BE2C (cell line): ENCODE measurements at regions not wholly inside any gene's neighbourhood (a gene's known extent, or its start where the extent isn't known, plus 50 kb on each side); places are given as distances from the start of the nearest gene placed in this dataset.

Experiments used
- DNase-seq: peaks from one replicate; pipeline ENCODE4 v3.0.0-alpha.2; 2020
- H3K27me3 ChIP-seq: fragments of 250-450 bp; sonication (Bioruptor Pico); 2 replicates; pipeline ENCODE4 v1.5.1; 2020; ENCODE audit warnings: mild to moderate bottlenecking
- H3K36me3 ChIP-seq: fragments of 250-450 bp; sonication (Bioruptor Pico); 2 replicates; pipeline ENCODE4 v1.5.1; 2020; ENCODE audit warnings: mild to moderate bottlenecking
- H3K4me1 ChIP-seq: fragments of 250-450 bp; sonication (Bioruptor Pico); 2 replicates; pipeline ENCODE4 v1.5.1; 2020
- H3K4me3 ChIP-seq: 2 replicates; pipeline ENCODE4 v1.5.1; 2011; ENCODE audit warnings: low read depth, low read length
- H3K9me3 ChIP-seq: fragments of 250-450 bp; sonication (Bioruptor Pico); 2 replicates; pipeline ENCODE4 v1.5.1; 2020
- TF ChIP-seq, protein P1 (sequence below): IDR thresholded peaks from 2 replicates; pipeline ENCODE4 v1.5.1; 2012; ENCODE audit warnings: mild to moderate bottlenecking, low read depth, low read length

DNA sequence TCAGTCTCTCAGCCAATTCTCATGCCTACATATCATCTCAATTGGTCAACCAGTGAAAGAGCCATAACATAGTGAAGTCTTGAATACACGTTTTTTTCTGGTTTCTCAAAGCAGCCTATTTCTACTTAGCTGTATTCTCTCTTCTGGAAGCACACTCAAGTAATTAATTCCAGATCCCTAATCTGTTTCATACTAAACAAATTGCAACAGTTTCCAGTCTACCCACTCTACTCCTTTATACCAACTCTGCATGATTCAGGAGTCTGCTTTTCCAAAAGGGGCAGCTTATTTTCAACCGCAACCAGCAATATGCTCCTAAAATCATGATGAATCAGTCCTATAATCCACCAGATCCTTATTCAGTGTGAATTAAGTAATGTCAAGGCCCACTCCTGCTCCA is 211.7 kb downstream of the TLE1 start:
- Histone ChIP-seq H3K4me1 (no peaks in the 10 kb centered on the region), H3K27me3 (no peaks in the 10 kb centered on the region), H3K4me3 (no peak overlapping the region), H3K36me3 (no peaks in the 10 kb centered on the region), H3K9me3 (no peaks in the 10 kb centered on the region)
- no peak for DNase-seq
- TF ChIP-seq, protein P1, sequence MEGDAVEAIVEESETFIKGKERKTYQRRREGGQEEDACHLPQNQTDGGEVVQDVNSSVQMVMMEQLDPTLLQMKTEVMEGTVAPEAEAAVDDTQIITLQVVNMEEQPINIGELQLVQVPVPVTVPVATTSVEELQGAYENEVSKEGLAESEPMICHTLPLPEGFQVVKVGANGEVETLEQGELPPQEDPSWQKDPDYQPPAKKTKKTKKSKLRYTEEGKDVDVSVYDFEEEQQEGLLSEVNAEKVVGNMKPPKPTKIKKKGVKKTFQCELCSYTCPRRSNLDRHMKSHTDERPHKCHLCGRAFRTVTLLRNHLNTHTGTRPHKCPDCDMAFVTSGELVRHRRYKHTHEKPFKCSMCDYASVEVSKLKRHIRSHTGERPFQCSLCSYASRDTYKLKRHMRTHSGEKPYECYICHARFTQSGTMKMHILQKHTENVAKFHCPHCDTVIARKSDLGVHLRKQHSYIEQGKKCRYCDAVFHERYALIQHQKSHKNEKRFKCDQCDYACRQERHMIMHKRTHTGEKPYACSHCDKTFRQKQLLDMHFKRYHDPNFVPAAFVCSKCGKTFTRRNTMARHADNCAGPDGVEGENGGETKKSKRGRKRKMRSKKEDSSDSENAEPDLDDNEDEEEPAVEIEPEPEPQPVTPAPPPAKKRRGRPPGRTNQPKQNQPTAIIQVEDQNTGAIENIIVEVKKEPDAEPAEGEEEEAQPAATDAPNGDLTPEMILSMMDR = no peak

DNA sequence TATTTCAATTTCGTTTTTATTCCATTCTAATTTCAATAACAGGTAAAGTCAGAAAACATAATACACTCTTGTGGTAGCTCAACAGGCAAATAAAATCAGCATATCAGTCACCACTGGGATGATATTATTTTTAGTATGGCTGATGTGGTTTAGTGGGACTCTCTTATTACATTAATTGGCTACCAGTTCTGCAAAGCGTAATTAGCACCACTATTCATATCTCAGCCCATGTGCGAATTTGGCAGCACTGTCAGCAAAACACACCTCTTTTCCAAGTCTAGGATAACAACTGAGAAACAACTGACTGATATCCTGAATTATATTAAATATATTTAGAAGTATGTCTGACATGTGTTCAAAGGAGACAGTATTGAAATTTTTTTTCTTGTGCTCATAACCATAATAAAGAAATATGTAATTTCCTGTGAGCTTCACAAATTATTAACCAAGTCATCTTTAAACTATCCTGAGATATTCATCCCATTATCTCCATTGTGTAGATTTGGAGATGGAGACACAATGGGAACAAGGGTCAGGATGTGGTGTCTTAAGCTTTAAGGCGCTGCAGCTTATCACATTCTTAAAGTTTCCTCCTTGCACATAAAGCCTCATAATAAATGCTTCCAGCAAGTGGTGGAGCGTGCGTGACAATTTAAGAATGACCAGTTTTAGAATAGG is 212.4 kb downstream of the TLE1 start:
- TF ChIP-seq, protein P1 = no peak
- H3K4me1 ChIP-seq = no peaks in the 10 kb centered on the region

DNA sequence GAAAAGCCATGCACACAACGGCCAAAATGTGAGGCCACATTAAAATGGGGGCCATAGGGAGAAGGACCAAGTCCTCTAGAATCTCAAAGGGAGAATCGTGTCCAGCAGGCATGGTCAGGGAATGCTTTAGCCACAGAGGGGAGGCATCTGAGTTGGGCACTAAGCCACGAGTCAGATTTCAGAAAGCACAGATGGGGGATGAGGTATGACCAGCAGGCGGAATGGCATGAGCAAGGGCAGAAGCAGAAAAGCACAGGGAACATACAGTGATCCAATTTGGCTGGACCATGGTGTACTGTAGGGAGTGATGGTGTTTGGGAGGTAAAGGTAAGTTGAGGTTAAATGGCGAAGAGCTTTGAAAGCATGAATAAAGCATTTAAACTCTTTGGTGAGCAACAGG is 214.6 kb downstream of the TLE1 start:
- TF ChIP-seq, protein P1 = no peak

More for the DNA sequence above, 212.4 kb downstream of the TLE1 start:
- H3K36me3 ChIP-seq = no peaks in the 10 kb centered on the region
- no peak overlapping the region for H3K4me3 ChIP-seq
- H3K9me3 ChIP-seq = no peaks in the 10 kb centered on the region
- no peak for DNase-seq
- H3K27me3 ChIP-seq = no peaks in the 10 kb centered on the region

DNA sequence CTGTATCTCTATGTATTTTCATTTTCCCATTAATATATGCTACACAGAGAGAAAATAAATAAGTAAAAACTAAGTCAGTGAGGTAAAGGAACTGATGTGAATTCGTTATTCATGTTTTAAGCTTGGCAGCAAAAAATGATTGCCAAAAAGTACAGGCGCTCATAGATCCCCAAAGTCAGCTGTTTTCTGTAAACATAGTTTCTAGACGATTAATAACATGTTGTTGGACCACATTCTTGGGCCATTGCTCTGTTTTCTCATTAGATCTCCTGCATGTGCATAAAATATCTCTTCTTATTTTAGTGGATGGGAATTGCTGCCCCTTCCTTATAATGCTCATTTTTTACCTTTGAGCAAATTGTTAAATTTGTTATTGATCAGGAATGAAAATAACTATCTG is 215.2 kb downstream of the TLE1 start:
- no peaks in the 10 kb centered on the region for H3K36me3 ChIP-seq
- no peak overlapping the region for H3K4me3 ChIP-seq
- TF ChIP-seq, protein P1 = no peak
- DNase-seq = no peak
- no peaks in the 10 kb centered on the region; the same call in 1 of the 2 replicates for H3K4me1 ChIP-seq
- no peaks in the 10 kb centered on the region for H3K9me3 ChIP-seq
- H3K27me3 ChIP-seq = no peaks in the 10 kb centered on the region

More for the DNA sequence above, 214.6 kb downstream of the TLE1 start:
- no peak overlapping the region for H3K4me3 ChIP-seq
- no peaks in the 10 kb centered on the region for H3K9me3 ChIP-seq
- H3K27me3 ChIP-seq = no peaks in the 10 kb centered on the region
- no peaks in the 10 kb centered on the region; the same call in 1 of the 2 replicates for H3K4me1 ChIP-seq
- no peak for DNase-seq
- no peaks in the 10 kb centered on the region for H3K36me3 ChIP-seq

DNA sequence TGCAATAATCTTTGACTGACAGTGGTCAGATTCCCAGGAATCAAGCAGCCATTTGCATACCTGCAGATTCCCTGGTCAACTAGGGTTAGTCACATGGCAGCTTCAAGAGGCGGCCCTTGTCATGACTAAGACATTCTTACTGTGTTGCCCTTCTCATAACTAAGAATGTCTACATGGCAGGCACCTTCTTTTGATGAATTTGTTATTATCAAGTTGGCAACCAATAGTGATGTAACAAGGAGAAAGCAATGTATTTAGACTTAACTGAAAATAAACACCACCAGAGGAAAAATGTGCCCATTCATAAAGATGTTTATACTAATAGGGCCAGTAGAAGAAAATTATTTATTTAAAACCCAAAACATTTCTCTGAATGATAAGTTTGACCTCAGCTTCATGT is 215.6 kb downstream of the TLE1 start:
- no peak for DNase-seq
- TF ChIP-seq, protein P1 = no peak
- no peaks in the 10 kb centered on the region for H3K36me3 ChIP-seq
- no peaks in the 10 kb centered on the region for H3K9me3 ChIP-seq
- no peak overlapping the region for H3K4me3 ChIP-seq
- H3K4me1 ChIP-seq = no peaks in the 10 kb centered on the region; the same call in 1 of the 2 replicates
- H3K27me3 ChIP-seq = no peaks in the 10 kb centered on the region

DNA sequence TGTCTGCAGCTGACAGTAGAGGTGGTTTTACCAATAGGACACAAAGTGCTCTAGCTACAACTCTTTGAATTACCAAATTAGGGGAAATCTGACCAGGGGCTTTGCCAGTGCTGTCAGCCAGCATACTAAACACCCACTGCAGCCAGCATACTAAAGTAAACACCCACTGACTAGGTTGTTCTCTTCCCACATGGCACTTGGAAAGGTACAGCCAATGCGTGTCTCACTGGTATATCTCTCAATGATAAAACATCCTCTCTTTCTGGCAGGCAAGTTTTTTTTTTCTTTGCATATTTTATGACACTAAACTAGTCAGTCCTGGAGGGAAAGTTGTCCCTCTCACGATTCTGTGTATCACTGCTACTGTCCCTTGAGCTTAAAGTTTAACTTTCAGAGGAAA is 216.1 kb downstream of the TLE1 start:
- Histone ChIP-seq H3K36me3 (no peaks in the 10 kb centered on the region), H3K4me3 (no peak overlapping the region), H3K9me3 (no peaks in the 10 kb centered on the region), H3K4me1 (no peaks in the 10 kb centered on the region; the same call in 1 of the 2 replicates), H3K27me3 (no peaks in the 10 kb centered on the region)
- TF ChIP-seq, protein P1 = no peak
- DNase-seq = no peak
